Nephron (organoid): ENCODE measurements at regions not wholly inside any gene's neighbourhood (a gene's known extent, or its start where the extent isn't known, plus 50 kb on each side); places are given as distances from the start of the nearest gene placed in this dataset.
"Not testable (repeated sequence)": the region's sequence is repeated elsewhere in the genome, so short reads cannot be mapped to it uniquely, and the experiment has no call there.

Source experiments
- H3K27ac Mint-ChIP-seq, 3 experiments: 2 replicates each; pipeline ENCODE4 v1.8.0; 2020; ENCODE audit warnings: mixed read lengths in 3 of 3, mild to moderate bottlenecking in 2 of 3, moderate library complexity in 1 of 3
- H3K27me3 Mint-ChIP-seq: 2 replicates; pipeline ENCODE4 v1.8.0; 2021; ENCODE audit warnings: low read depth, mild to moderate bottlenecking, moderate library complexity, mixed read lengths
- H3K36me3 Mint-ChIP-seq: 2 replicates; pipeline ENCODE4 v1.8.0; 2020; ENCODE audit warnings: low read depth, mixed read lengths
- H3K4me1 Mint-ChIP-seq: 2 replicates; pipeline ENCODE4 v1.8.0; 2020; ENCODE audit warnings: mixed read lengths
- H3K4me3 Mint-ChIP-seq, 3 experiments: 2 replicates each; pipeline ENCODE4 v1.8.0; 2020; ENCODE audit warnings: mild to moderate bottlenecking in 3 of 3, mixed read lengths in 3 of 3, moderate library complexity in 2 of 3
- H3K9me3 Mint-ChIP-seq: 2 replicates; pipeline ENCODE4 v1.8.0; 2020; ENCODE audit warnings: mixed read lengths
- TF ChIP-seq, protein P1 (sequence below), 3 experiments: fragments of 200-600 bp; sonication (generic); IDR thresholded peaks; one replicate each; pipeline ENCODE4 v1.5.0; 2021; ENCODE audit warnings: antibody characterized with exemption in 3 of 3; ENCODE audit not compliant: unreplicated experiment in 3 of 3

DNA sequence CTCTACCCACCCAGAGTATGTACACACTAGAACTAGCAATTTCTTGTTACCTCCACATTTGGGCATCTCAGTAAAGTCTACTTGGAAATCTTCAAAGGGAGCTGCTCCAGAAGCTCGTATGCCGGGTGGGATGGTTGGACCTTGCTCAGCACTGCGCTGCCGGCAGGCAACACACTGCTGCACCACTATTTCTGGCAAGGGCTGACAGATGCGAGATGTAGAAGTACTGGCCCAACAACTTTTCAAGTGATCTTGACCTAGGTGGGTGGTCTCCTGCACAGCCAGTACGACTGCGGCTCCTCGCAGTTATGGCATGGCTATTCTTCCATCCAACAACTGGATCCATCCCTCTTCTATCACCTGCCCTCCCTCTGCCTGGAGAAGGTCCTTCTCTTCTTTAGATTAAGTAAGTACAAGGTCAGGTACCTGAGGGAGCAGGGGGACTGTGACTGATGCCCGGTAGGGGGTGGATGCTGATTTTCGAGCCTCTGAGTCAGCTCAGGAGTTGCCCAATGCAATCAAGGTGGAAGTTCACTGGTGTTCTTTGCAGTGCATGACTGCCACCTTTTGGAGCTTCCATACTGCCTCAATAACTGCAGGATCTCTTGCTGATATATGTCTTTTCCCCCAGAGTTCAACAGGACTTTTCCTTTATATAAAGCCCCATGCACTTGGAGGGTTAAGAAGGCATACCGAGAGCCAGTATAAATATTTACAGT is 100.4 kb upstream of the SLC1A4 start:
- Mint-ChIP-seq H3K27me3 (peaks cover 8% of the 10 kb centered on the region), H3K36me3 (no peaks in the 10 kb centered on the region), H3K27ac (no peak overlapping the region), H3K9me3 (peaks cover 22% of the 10 kb centered on the region), H3K4me1 (no peaks in the 10 kb centered on the region), H3K4me3 (no peak overlapping the region)
- TF ChIP-seq, protein P1, sequence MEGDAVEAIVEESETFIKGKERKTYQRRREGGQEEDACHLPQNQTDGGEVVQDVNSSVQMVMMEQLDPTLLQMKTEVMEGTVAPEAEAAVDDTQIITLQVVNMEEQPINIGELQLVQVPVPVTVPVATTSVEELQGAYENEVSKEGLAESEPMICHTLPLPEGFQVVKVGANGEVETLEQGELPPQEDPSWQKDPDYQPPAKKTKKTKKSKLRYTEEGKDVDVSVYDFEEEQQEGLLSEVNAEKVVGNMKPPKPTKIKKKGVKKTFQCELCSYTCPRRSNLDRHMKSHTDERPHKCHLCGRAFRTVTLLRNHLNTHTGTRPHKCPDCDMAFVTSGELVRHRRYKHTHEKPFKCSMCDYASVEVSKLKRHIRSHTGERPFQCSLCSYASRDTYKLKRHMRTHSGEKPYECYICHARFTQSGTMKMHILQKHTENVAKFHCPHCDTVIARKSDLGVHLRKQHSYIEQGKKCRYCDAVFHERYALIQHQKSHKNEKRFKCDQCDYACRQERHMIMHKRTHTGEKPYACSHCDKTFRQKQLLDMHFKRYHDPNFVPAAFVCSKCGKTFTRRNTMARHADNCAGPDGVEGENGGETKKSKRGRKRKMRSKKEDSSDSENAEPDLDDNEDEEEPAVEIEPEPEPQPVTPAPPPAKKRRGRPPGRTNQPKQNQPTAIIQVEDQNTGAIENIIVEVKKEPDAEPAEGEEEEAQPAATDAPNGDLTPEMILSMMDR (IDR thresholded peaks at IDR 0.05; ENCODE audit: unreplicated experiment in 3 of 3): no peak

DNA sequence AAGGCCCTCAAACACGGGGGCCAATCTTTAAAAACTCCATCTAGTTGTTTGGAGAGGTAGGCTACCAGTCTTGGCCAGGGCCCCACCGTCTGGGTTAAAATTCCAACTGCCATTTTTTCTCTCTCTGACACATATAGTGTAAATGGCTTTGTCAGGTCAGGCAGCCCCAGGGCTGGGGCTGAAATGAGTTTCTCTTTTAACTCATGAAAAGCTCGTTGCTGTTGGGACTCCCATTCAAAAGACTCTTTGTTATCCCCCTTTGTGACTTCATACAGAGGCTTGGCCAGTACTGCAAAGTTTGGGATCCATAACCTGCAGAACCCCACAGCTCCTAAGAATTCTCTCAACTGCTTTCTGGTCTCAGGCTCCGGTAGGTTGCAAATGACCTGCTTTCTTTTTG is 99.4 kb upstream of the SLC1A4 start:
- peaks cover 23% of the 10 kb centered on the region for H3K9me3 Mint-ChIP-seq
- no peaks in the 10 kb centered on the region for H3K4me1 Mint-ChIP-seq
- no peak overlapping the region for H3K27ac Mint-ChIP-seq
- TF ChIP-seq, protein P1 (IDR thresholded peaks at IDR 0.05; ENCODE audit: unreplicated experiment in 3 of 3): no peak
- H3K36me3 Mint-ChIP-seq: no peaks in the 10 kb centered on the region
- H3K27me3 Mint-ChIP-seq: peaks cover 13% of the 10 kb centered on the region
- no peak overlapping the region for H3K4me3 Mint-ChIP-seq

DNA sequence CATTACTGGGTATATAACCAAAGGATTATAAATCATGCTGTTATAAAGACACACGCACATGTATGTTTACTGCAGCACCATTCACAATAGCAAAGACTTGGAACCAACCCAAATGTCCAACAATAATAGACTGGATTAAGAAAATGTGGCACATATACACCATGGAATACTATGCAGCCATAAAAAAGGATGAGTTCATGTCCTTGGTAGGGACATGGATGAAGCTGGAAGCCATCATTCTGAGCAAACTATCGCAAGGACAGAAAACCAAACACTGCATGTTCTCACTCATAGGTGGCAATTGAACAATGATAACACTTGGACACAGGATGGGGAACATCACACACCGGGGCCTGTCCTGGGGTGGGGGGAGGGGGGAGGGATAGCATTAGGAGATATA is 92.6 kb upstream of the SLC1A4 start:
- not testable (repeated sequence) for H3K4me3 Mint-ChIP-seq, H3K4me1 Mint-ChIP-seq, H3K27ac Mint-ChIP-seq, H3K36me3 Mint-ChIP-seq
- Mint-ChIP-seq H3K27me3 (peaks cover 14% of the 10 kb centered on the region), H3K9me3 (peaks cover 17% of the 10 kb centered on the region)

DNA sequence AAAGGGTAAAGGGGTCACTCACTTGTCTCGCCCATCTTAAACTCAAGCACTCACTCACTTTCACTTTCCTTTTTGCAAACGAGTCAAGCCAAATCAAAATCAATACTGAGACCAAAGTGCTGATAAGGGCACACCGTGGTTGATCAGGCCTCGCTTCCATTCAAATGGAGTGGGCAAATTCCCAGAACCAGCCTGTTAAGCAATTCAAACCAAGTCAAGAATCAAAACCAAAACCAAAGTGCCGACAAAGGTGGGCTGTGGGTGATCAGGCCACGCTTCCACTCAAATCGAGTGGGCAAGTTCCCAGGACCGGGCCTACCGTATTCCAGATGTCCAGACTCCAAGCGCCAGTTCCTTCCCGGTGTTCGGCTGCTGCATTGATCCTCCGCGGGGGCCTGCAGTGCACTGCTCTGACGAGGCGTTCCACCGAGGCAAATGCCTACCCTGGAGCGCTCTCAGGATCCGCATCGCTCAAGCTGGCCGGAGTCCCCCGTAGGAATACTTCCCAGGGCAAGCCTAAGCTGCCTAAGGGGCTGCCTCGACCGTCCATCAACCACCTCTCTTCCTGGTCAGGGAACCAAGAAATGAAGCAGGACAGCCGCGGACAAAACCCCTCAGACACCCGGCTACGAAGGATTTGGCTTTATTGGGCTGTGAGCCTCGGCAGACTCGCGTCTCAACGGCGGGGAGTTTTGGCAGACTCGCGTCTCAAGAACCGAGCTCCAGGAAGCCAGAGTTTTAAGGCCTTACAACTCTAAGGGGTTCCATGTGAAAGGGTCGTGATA is 89.9 kb upstream of the SLC1A4 start:
- Mint-ChIP-seq H3K27me3 (peaks cover 12% of the 10 kb centered on the region), H3K27ac (no peak overlapping the region), H3K36me3 (no peaks in the 10 kb centered on the region), H3K4me1 (no peaks in the 10 kb centered on the region), H3K4me3 (no peak overlapping the region), H3K9me3 (peaks cover 5% of the 10 kb centered on the region)
- TF ChIP-seq, protein P1 (IDR thresholded peaks at IDR 0.05; ENCODE audit: unreplicated experiment in 3 of 3): no peak

DNA sequence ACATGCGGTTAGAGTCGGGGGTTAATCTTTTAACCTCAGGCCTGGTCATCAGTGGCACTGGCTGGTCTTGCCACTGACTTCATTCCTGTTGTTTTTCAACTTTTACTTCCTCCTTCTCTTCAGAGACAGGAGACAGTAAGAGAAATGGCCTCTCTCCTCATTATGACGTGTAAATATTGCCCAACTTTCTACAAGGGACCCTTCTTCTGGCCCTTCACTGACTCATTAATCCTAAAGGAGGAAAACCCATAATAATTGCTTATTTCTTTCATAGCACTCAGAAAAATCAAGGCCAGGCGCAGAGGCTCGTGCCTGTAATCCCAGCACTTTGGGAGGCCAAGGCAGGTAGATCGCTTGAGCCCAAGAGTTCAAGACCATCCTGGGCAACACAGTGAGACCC is 89.3 kb upstream of the SLC1A4 start:
- H3K36me3 Mint-ChIP-seq, H3K27ac Mint-ChIP-seq, H3K9me3 Mint-ChIP-seq, H3K4me1 Mint-ChIP-seq, H3K4me3 Mint-ChIP-seq: not testable (repeated sequence)
- H3K27me3 Mint-ChIP-seq: peaks cover 12% of the 10 kb centered on the region

DNA sequence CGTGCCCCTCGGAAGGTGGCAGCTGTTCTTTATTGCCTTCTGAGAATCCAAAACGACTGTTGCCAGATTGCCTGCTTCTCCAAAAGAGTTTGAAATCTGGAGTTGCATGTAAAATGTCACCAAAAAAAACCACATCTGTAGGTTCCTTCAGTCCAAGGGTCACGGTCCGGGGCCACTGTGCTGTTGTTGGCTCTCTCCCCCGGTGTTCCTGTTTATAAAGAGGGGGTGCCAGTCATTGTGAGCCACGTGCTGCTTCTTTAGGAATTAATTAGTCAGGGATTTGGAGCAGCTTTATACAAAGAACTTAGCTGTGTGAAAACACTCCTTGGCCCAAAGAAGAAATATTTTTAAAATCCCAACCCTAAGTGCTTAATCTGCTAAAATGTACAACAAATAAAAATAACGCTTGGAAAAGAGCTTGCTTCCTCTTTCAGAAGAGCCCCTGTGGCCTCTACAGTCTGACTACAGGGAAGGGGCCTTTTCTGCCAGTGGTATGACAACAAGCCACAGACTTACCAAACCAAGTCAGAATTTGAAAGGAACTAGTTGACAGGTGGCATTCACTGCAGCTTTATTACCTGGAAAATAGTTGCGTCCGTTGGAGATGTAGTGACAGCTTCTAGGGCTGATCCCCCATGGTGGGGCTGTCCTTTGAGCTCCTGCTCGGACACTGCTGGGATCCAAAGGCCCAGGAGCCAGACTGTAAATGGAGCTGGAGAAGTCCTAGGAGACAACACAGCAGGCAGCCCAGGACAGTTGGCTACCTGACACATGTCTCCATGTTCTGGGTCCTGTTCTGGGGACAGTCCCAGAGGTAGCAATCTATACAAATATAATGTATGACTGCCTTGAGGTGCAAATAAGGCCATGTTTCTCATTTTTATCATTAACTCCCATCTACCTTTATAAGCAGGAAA is 84.5 kb upstream of the SLC1A4 start:
- no peak overlapping the region for H3K4me3 Mint-ChIP-seq
- TF ChIP-seq, protein P1 (IDR thresholded peaks at IDR 0.05; ENCODE audit: unreplicated experiment in 3 of 3): no peak
- no peaks in the 10 kb centered on the region for H3K36me3 Mint-ChIP-seq
- H3K27ac Mint-ChIP-seq: no peak overlapping the region
- H3K4me1 Mint-ChIP-seq: no peaks in the 10 kb centered on the region
- H3K27me3 Mint-ChIP-seq: peaks cover 14% of the 10 kb centered on the region
- no peaks in the 10 kb centered on the region for H3K9me3 Mint-ChIP-seq
